Aorta (tissue), 5 donors: ENCODE measurements at regions not wholly inside any gene's neighbourhood (a gene's known extent, or its start where the extent isn't known, plus 50 kb on each side); places are given as distances from the start of the nearest gene placed in this dataset.

Experiments
- ATAC-seq: fragments of 200-7000 bp; cut with Tn5 transposase; one replicate; pipeline ENCODE4 v1.9.1; 2022; ENCODE audit warnings: moderate library complexity; ENCODE audit not compliant: low FRiP score
- DNase-seq, 2 donors: peaks; one replicate each; pipeline ENCODE4 v3.0.0-alpha.2; 2020
- H3K27ac ChIP-seq, 2 donors: one replicate each; pipeline ENCODE4 v1.5.1; 2013; ENCODE audit warnings: low read length in 2 of 2, mild to moderate bottlenecking in 2 of 2, moderate library complexity in 2 of 2, control low read depth in 1 of 2, inconsistent platforms in 1 of 2, low read depth in 1 of 2
- H3K27me3 ChIP-seq, 2 donors: one replicate each; pipeline ENCODE4 v1.6.1; 2013; ENCODE audit warnings: control low read depth in 1 of 2, low read length in 1 of 2, mild to moderate bottlenecking in 1 of 2, moderate library complexity in 1 of 2; ENCODE audit not compliant: insufficient read depth in 2 of 2, control insufficient read depth in 1 of 2
- H3K36me3 ChIP-seq, 2 donors: one replicate each; pipeline ENCODE4 v1.6.1; 2013; ENCODE audit warnings: control low read depth in 1 of 2, low read length in 1 of 2, mild to moderate bottlenecking in 1 of 2; ENCODE audit not compliant: insufficient read depth in 2 of 2, control insufficient read depth in 1 of 2
- H3K4me1 ChIP-seq, 2 donors: one replicate each; pipeline ENCODE4 v1.6.1; 2013; ENCODE audit warnings: low read length in 2 of 2, control low read depth in 1 of 2, mild to moderate bottlenecking in 1 of 2, moderate library complexity in 1 of 2; ENCODE audit not compliant: insufficient read depth in 2 of 2, control insufficient read depth in 1 of 2
- H3K4me3 ChIP-seq, 2 donors: one replicate each; pipeline ENCODE4 v1.5.1; 2013; ENCODE audit warnings: low read length in 2 of 2, control low read depth in 1 of 2, mild to moderate bottlenecking in 1 of 2
- H3K9me3 ChIP-seq: one replicate; pipeline ENCODE4 v1.6.1; 2013; ENCODE audit warnings: mild to moderate bottlenecking, low read length; ENCODE audit not compliant: control insufficient read depth
- WGBS, 2 donors: extraction: QIAGEN DNeasy Blood & Tissue Kit; methylation state at CpG; one replicate each; pipeline ENCODE4 v1.1.7; 2013; 5-methylcytosine and 5-hydroxymethylcytosine counted together
- intact Hi-C, 2 donors: fragments of 100-400 bp; cut with DNase I; formaldehyde crosslinking; loops; one replicate each; pipeline versions ENCODE4 v1.14.2 to v1.15.0; 2022
- donor health status: healthy with polysubstance abuse.
- donor health status: Bipolar disorder and iron deficiency.
- donor health status: DM: no; HTN: no; CAD: no.
- donor health status: DM: no; HTN: no; CAD: no.
- donor health status: DM: yes; HTN: yes; CAD: no.

DNA sequence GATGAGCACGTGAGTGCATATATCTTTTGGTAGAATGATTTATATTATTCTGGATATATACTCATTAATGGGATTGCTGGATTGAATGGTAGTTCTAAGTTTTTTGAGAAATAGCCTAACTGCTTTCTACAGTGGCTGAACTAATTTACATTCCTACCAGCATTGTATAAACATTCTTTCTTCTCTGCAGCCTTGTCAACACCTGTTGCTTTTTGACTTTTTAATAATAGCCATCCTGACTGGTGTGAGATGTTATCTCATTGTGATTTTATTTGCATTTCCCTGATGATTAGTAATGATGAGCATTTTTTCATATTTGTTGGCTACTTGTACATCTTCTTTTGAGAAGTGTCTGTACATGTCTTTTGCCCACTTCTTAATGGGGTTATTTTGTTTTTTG lies 116.3 kb downstream of the ADTRP start:
- WGBS, 2 donors, result 94 to 95% methylated on average over 1 of the region's 1 CpG
- intact Hi-C loops, result no loop called here
- no peaks in the 10 kb centered on the region for H3K4me1 ChIP-seq

GRCh38 chr6:11663519-11663918 lies 115.1 kb downstream of the ADTRP start:
- 72 to 91% methylated on average over 2 of the region's 2 CpGs for WGBS, 2 donors

More for the DNA sequence above, 116.3 kb downstream of the ADTRP start:
- no peaks in the 10 kb centered on the region for H3K36me3 ChIP-seq
- H3K27me3 ChIP-seq, result no peaks in the 10 kb centered on the region
- H3K27ac ChIP-seq, result no peak overlapping the region
- no peak for ATAC-seq
- no peak for DNase-seq
- H3K4me3 ChIP-seq, result no peak overlapping the region
- H3K9me3 ChIP-seq, result no peaks in the 10 kb centered on the region

More at GRCh38 chr6:11663519-11663918, 115.1 kb downstream of the ADTRP start:
- Histone ChIP-seq H3K9me3 (no peaks in the 10 kb centered on the region), H3K36me3 (no peaks in the 10 kb centered on the region), H3K27ac (no peak overlapping the region), H3K4me1 (no peaks in the 10 kb centered on the region), H3K27me3 (no peaks in the 10 kb centered on the region), H3K4me3 (no peak overlapping the region)
- no peak for DNase-seq
- intact Hi-C loops, result no loop called here
- ATAC-seq, result no peak
